Stimulated activated CD4-positive, alpha-beta T cell treated with anti-CD3 and anti-CD28 coated beads, Interleukin-4, amount 100 ng/mL, for 4 hours (primary cell): ENCODE measurements at regions not wholly inside any gene's neighbourhood (a gene's known extent, or its start where the extent isn't known, plus 50 kb on each side); places are given as distances from the start of the nearest gene placed in this dataset.

Experiments used
- DNase-seq, 2 experiments: peaks; one replicate each; pipeline ENCODE4 v3.0.0-alpha.2; 2020

DNA sequence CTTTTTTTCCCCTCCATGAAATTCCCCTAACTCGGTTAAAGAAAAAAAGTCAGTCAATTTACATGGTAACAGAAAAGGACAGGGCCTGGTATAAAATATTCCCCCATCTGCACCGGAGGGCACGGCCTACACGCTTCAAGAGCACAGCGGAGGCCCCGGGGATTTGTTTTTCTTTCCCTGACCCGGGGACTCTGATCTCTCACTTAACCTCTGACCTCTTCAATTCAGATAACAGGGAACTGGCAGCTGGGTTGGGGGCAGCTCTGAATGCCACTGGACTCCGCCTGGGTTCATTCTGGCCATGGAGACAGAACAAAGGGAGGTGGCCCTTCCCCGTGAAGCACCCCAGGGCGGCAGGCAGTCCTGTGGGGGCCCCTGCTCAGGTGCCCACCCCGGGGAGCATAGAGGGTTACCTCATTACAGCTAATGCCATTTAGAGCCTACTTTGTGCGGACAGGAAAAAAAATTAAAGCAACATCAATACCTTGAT, 257.5 kb downstream of the SHQ1 start:
- no peak for DNase-seq

DNA sequence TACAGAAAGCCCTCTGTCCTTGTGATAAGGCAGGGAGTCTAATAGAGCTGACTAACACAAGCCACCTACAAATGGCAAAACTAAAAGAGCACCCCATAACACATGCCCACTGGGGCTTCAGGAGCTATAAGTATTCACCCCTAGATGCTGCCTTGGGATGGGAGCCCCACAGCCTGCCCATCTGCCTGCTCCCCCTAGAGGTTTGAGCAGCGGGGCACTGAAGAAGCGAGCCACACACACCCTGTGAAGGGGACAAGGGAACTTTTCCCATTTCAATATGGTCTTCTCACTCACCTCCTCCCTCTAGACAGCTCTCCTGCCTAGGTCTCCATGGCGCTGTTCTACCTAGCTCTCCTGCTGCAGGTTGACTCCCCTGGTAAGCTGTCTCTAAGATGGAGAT, 261.0 kb downstream of the SHQ1 start:
- no peak for DNase-seq

DNA sequence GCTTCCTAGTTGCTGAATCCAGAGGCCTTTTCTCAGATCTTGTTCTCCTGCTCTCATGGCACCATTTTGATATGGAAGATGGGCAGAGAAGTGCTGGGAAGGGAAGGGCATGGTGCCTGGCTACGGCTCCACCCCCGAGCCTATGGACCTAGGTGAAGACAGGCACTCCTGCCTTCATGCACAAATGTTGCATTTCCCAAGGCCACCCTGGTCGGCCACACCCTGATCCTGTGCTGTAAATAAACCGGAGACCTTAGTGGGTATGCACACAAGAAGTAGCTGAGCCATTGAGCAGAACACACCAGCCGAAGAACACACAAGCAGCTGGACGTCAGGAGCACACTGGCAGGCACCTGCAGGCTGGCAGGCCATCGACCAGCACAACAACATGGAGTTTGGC, 261.6 kb downstream of the SHQ1 start:
- no peak for DNase-seq

DNA sequence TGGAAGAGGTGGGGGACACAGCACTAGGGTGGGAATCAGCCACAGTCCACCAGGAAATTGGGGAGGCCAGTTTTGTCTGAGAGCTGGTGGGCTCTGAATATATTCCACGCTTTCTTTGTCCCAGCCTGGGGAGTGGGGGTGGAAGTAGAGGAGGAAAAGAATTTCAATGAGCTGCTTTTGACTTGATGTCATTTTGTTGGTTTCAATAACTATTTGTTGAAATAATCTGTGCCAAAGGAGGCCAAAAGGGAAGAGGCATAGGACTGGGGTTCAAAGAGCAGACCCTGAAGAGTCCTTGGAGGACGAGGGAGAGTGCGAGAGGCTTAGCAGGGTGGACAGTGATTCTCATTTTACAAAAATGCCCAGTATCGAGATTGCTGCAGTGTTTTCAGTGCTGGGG, 262.3 kb downstream of the SHQ1 start:
- no peak for DNase-seq

DNA sequence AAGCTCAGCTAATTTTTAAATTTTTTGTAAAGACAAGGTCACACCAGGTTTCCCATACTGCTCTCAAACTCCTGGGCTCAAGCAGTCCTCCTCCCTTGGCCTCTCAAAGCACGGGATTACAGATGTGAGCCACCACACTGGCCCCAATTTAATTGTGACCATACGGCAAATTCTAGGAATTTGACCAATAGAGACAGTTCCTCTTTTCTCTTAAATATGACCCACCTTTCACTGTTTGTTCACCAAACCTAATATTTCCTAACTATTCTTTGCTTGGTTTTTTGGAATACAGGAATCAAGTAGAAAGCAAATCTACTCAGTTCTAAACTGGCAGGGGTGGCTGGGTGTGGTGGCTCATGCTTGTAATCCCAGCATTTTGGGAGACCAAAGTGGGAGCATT, 264.0 kb downstream of the SHQ1 start:
- no peak for DNase-seq

DNA sequence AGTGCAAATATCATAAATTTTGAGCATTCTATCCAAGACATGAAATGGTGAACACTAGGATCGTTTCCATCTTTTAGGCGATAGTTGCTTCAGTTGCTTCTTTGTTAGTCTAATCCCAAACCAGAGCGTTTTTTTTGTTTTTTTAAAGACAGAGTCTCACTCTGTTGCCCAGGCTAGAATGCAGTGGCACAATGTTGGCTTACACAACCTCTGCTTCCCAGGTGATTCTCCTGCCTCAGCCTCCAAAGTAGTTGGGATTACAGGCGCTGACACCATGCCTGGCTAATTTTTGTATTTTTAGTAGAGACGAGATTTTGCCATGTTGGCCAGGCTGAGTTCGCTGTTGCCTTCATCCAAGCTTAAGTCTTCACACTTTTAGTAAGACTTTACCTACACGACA, 265.3 kb downstream of the SHQ1 start:
- no peak for DNase-seq

DNA sequence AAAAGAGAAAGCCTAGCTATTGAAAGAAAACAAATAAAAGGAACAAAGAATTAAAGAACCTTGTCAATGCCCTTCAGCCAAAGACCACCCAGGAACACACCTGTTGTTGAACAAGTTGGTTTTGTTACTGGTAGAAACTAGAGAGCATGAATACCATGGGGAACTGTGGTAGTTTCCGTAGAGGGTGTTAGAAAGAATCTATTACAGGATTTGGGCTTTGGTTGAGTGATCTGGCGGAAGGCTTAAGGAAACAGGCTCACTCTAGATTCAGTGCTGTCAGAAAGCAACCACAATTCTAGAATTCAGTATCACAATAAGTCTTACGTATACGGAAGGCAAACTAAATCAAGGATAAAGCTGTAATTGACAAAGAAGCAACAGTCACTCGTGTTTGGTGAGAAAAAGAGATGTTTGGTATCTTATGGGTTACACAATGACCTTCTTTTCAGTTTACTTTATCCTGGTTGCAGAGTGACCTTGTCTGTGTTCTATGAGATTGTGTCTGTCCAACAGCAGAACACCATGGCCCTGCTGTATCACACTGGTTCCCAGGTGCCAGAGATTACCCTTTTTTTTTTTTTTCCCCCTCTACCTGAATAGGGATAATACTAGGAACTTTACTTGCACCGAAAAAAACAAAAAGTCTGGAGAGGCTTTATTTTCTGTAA, 265.9 kb downstream of the SHQ1 start:
- DNase-seq, result no peak

DNA sequence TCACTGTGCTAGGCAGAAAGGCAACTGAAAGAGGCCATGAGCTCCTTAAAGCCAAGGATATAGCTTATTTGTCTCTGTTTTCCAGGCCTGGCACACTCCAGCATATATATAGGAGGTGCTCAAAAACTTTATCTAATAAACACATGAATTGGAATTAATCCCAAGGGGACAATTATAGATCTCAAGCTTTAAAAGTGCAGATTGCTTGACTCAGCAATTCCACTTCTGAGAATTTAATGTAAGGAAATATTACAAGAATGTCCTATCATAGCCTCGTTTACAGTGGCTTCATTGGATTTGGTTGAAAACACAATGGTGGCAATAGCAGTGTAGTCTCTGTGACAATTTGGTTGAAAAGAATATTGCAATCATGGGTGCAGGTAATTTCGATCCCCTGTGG, 267.3 kb downstream of the SHQ1 start:
- DNase-seq, result no peak

DNA sequence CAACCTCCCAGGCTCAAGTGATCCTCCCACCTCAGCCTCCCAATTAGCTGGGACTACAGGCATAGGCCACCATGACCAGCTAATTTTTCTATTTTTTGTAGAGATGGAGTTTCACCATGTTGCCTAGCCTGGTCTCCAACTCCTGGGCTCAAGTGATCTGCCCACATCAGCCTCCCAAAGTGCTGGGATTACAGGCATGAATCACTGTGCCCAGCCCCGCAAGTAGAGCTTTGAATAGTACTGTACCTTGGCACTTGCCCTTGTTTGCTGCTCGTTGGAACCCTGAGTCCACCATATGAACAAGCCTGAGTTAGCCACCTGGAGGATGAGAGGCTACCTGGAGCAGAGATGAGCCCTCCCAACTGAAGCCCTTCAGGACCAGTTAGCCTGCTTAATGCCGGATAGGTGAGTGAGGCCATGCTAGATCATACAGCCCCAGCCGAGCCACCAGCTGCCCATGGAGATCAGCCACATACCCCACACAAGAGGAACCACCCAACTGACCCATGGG, 267.9 kb downstream of the SHQ1 start:
- DNase-seq, result no peak

DNA sequence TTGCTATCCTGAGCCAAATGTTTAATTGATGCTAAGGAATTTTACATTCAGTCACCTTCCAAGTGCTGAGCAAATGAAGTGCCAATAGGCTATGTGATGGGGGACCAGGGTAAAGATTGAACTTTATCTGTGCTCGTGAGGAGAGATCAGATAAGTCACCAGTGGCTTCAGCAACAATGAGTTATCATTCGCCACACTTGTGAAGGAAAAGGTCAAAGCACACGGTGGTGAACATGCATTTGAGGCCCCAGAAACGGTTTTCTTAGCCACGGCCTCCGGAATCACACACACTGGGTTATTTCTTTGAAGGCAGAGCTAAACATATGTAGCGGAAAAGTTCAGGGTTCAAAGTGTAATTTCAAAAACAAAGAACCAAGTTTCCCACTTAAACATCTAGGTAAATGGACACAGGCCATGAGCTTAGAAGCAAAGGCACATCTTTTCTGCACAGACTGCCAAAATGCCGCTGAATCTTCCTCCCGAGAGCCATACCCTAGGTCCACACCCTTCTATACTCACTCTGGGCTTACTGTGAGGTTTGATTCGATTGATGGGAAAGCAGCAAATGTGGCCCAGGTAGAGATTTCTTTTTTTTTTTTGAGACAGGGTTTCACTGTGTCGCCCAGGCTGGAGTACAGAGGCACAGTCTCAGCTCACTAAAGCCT, 268.5 kb downstream of the SHQ1 start:
- no peak for DNase-seq

DNA sequence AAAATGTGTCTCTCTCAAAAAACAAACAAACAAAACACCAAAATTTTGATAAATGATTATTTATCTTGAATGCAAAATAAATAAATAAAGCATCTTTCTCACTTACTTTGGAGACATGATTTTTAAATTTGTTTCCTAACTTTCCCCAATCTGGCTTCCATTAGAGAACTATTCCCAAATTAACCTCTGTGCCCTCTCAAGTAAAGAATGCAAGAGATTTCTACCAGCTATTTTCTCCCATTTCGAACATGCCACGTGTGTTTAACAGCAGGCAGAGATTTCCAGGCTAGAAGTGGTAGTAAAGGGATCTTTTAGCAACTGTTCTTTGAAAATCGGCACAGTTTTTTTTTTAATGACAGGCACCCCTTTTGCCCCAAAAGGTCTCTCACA, 269.1 kb downstream of the SHQ1 start:
- DNase-seq, result no peak

DNA sequence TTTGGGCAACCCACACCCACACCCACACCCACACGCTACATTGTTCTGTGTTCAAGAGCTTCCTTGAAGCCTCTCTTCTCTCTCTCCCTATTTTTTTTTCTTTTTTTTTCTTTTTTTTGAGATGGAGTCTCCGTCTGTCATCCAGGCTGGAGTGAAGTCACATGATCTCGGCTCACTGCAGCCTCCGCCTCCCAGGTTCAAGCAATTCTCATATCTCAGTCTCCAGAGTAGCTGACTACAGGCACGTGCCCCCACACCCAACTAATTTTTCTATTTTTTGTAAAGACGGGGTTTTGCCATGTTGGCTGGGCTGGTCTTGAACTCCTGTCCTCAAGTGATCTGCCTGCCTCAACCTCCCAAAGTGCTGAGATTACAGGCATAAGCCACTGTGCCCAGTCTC, 271.1 kb downstream of the SHQ1 start:
- DNase-seq, result no peak

DNA sequence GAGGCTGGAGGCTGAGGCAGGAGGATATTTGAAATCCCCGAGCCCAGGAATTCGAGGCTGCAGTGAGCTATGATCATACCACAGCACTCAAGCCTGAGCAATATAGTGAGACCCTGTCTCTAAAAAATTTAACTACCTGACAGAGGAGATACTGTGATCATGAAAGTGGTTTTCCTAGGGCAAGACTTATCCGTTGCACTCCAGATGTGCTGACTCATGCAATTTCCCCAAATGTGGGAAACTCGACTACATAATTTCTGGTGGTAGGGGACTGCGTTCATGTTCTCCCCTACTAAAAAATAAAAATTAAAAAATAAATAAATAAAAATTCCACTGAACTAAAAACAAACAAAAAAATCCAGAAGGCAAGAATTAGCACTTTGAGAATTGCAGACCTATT, 271.7 kb downstream of the SHQ1 start:
- DNase-seq, result no peak

DNA sequence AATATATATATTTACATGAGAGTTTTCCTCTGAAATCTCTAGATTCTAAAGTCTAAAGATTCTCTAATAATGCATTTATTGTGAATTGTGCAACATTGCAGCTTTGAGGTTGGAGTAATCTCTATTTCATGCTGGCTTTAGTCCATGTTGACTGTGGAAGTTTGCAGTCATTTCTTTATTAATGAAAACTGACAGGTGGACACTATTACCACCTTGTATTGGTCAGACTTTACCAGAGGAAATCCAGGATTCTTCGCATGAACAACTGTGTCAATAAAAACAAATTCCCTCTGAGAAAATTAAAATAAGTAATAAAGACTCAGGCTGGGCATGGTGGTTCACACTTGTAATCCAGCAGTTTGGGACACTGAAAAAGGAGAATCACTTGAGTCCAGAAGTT, 274.1 kb downstream of the SHQ1 start:
- DNase-seq, result no peak

DNA sequence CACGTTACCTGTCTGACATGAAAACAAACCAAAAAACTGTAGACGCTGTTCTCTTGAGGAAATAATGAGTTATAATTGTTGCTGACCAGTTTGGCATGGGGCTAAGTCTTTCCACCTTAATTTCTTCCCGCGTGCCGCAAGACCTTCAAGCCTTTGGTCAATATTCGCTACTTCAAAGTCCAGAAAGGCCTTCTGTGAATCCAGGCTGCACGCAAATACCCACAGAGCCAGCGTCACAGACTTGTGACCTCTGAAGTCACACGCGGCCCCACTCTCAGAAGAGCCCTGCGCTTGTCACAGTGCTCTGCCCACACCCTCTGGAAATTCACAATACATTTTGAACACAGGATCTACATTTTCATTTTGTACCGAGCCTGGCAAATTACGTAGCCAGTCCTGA, 275.2 kb downstream of the SHQ1 start:
- DNase-seq, result no peak

DNA sequence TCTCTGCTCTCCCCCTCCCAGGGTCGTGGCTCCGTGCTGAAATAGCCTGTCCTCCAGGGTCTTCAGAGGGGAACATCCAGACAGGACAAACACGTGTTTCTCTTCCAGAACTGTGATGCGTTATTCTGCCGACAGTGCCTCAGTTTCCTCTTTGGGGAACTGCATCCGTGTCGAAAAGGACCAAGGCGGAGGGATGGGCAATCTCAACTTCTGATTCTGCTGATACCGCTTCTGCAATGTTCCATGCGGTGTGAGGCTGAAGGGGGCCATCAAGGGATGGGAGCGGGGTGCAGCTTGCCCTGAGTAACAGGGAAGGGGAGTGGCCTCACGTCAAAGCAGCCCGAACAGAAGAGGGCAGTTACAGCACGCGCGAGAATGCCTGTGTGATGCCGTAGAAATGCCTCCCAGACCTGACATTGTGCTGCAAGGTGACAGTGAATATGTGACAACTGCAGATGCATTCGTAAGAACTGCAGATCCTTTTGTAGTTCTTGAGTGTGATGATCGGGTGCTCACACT, 275.7 kb downstream of the SHQ1 start:
- DNase-seq, result no peak

DNA sequence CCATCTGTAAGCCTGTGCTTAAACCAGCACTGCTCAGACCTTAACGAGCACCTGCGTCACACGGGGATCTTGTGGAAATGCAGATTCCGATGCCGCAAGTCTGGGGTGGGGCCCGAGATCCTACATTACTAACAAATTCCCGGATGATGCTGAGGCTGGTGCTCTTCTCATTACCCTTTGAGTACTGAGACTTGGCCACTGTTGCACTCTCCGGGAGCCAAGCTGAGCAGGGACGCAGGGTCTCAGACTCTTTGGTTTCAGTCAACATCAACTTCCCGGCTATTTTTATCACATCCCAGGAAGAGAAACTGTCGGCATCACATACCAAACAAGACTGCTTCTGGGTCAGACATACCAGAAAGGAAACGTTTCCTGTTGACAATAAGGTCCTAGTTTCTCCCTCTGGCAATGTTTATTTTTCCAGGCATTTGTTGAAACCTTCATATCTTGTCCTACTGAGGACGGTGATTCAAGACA, 276.6 kb downstream of the SHQ1 start:
- DNase-seq, result no peak

DNA sequence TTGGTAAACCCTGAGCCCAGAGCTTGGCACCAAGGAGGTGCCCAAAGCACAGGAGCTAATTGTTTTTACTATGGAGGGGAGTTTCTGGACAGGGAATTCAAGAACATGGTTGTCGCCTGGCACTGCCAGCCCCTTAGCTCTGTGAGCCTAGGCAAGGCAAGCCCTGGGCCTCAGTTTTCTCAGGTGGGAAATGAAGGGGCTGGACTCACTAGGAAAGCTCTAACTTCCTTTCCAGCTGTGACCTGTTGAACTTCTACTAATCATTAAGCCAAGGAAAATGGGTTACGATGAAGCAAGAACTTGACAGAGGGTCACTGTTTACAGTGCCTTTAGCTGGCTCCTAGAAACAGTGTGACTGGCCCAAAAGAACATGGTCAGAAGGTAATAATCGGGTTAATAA, 277.2 kb downstream of the SHQ1 start:
- no peak for DNase-seq

DNA sequence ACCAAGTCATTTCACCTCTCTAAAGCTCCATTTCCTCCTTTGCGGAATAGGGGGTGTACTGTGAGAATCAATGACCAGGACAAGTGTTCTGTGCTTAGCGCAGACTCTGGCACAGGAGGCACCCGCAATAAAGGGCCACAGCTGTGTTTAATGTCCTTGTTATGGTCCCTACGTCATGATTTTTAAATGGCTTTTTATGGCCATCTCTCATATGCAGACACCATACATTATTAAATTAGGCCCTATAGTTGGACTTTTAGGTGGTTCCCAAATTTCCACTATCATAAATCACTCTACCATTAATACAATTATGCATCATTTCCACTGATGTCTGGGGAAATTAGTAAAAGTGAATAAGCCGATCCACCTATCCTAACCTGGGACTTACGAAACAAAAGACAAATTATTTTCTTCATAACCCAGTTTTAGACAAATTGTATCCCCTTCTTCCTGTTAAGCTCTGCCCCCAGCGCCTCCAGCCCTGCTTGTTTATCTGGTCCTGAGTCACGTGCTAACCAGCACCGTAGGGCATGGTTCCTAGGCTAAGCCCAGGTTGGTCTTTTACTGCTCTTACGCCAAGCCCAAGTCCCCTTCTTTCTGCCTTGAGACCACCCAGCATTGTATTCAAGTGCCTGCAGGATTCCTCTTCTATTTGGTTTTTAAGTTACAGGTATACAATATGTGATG, 278.3 kb downstream of the SHQ1 start:
- no peak for DNase-seq

DNA sequence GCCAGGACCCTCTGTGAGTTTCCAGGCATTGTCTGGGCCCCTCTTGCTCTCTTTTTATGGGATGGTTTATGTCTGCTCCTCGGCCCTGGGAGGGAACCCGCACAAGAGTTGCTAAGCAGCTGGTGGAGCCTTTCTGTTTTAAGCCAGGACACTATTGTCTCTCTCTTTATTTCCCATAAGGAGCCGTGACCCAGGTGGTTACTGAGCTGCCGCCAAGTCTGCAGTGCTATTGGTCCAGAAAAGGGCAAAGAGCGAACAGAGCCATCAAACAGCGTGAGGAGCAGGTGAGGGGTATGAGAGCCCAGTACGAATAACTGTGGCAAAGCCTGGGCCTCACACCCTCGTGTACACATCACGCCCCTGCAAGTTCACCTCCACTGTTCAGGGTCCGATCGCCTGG, 280.2 kb downstream of the SHQ1 start:
- no peak for DNase-seq

DNA sequence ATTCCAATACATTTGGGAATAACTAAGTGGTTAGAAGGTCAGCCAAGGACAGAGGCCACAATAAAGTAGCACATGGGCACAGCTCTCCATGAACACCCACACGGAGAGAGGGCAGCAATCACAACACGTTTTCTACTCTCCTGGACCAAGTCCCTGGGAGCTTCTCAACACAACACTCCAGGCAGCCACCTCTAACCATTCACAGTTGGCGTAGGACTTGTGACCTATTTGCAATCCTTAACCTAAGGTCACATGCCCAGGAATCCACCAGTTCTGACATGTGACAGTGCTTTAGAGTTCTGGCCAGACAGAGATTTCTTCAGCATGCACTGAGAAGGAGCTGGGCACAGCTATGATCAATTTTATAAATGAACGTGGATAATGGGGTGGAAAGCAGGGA, 280.8 kb downstream of the SHQ1 start:
- no peak for DNase-seq

DNA sequence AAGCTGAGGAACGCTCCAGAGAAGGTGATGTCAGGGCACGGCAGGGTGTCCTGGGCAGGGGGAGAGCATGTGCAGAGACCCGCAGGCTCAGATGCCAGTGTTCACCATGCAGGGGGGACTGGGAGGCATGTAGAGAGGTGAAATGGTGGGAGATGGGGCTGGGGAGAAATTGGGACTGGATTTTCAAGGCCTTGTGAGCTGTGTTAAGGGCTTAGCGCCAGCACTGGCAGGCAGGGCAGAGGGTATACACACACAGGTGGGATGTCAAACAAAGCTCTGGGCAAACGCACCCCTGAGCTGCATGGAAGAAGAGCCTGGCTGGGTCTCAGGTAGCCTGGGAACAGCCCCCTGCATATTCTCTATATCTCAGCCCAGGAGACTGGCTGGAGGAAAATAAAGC, 282.7 kb downstream of the SHQ1 start:
- DNase-seq, result no peak

DNA sequence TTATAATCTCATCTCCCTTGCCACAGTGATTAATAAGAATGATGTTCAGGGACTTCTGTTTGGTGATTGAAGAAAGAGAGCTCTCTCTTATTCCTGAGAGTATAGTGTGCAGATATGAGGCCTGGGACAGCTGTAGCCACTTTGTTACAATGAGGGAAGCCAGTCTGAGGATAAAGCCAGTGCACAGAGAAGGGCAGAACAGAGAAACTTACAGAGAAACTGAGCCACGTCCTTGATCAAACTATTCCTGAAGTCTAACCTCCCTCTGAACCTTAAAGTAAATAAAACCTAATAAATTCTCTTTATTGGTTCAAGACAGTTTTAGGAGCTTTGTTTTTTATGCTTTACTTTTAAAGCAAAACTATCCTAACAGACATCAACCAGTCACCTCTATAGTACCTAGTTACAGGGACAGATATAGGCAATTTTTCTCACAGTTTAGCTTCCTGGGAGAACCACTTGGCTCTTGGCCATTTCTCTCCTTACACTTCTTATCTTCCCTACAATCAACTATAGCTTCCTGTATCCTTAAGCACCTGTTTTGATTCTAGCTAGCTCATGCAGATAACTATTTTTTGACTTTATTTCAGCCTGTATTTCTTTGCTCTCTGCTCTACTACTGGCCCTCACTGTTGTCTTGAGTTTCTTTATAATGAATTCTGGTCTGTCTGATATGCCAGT, 284.4 kb downstream of the SHQ1 start:
- DNase-seq, result no peak
